Lung (tissue), 9 donors: ENCODE measurements at regions not wholly inside any gene's neighbourhood (a gene's known extent, or its start where the extent isn't known, plus 50 kb on each side); places are given as distances from the start of the nearest gene placed in this dataset.
"Not testable (repeated sequence)": the region's sequence is repeated elsewhere in the genome, so short reads cannot be mapped to it uniquely, and the experiment has no call there.

ENCODE experiments used
- ATAC-seq: fragments of 200-7000 bp; cut with Tn5 transposase; one replicate; pipeline ENCODE4 v1.9.1; 2020; ENCODE audit warnings: moderate number of reproducible peaks; ENCODE audit not compliant: insufficient read depth, low FRiP score
- DNase-seq, 3 donors: peaks; one replicate each; pipeline ENCODE4 v3.0.0-alpha.2; 2013 to 2017
- H3K27ac ChIP-seq, 2 donors: one replicate each; pipeline ENCODE4 v1.5.1; 2013; ENCODE audit warnings: mild to moderate bottlenecking in 2 of 2, moderate library complexity in 2 of 2, control low read depth in 1 of 2, inconsistent platforms in 1 of 2, low read depth in 1 of 2, low read length in 1 of 2
- H3K27me3 ChIP-seq, 3 donors: one replicate each; pipeline ENCODE4 v1.5.1; 2013; ENCODE audit warnings: low read length in 2 of 3; ENCODE audit not compliant: control insufficient read depth in 3 of 3, insufficient read depth in 3 of 3
- H3K36me3 ChIP-seq, 4 donors: one replicate each; pipeline ENCODE4 v1.5.1; 2013; ENCODE audit warnings: low read length in 4 of 4, mild to moderate bottlenecking in 1 of 4, moderate library complexity in 1 of 4; ENCODE audit not compliant: control insufficient read depth in 4 of 4, insufficient read depth in 4 of 4
- H3K4me1 ChIP-seq, 5 donors: one replicate each; pipeline ENCODE4 v1.5.1; 2013; ENCODE audit warnings: low read length in 5 of 5, mild to moderate bottlenecking in 2 of 5, moderate library complexity in 1 of 5; ENCODE audit not compliant: control insufficient read depth in 5 of 5, insufficient read depth in 5 of 5
- H3K4me3 ChIP-seq: one replicate; pipeline ENCODE4 v1.5.1; 2013; ENCODE audit warnings: mild to moderate bottlenecking, control low read depth, moderate library complexity
- H3K9ac ChIP-seq, 2 donors: one replicate each; pipeline ENCODE4 v1.5.1; 2013; ENCODE audit warnings: low read length in 2 of 2, control low read depth in 1 of 2; ENCODE audit not compliant: insufficient read depth in 1 of 2
- H3K9me3 ChIP-seq, 4 donors: one replicate each; pipeline ENCODE4 v1.5.1; 2013; ENCODE audit warnings: low read length in 3 of 4, mild to moderate bottlenecking in 1 of 4, moderate library complexity in 1 of 4; ENCODE audit not compliant: control insufficient read depth in 4 of 4, insufficient read depth in 3 of 4
- WGBS, 2 donors: extraction: QIAGEN DNeasy Blood & Tissue Kit; methylation state at CpG; one replicate each; pipeline ENCODE4 v1.1.7; 2013; 5-methylcytosine and 5-hydroxymethylcytosine counted together
- donor health status: Bipolar disorder and iron deficiency.
- donor health status: healthy.
- donor health status: DM: yes; HTN: yes; CAD: no.

DNA sequence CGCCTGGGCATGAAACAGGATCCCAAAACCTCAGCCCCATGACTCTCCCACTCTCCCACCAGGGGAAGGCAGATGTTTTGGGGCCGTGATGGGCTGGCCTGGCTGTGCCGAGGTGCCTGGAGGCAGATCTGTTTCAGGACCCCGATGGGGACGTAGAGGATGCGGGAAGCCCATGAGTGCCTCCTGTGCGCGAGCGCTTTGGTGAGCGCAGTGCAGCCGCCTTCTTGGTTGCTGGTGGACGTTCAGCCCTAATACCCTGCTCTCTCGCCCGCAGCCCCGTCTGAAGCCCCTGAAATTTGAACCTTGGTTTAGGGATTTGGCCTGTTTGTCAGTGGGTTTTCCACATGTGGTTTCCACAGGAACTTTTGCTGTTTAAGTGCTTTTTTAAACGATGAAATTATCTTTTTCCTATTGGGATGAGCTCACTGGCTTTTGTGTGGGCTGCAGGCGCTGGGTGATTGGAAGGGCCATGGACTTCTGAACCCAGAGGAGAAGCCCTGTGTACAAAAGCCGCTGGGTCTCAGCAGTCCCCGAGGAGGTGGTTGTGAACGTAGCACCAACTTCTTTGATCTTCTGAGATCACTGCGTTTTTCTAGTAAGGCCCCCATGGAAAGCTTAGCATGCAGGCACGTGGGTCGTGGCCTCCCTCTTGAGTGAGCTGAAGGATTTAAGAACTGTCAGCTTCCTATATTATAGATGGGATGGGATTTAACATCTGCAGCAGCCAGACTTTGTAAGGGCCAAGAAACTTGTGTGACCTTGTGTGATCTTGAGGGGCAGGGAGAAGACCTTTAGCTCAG is 148.9 kb upstream of the ZNF469 start:
- DNase-seq, result peak in 1 of 3 donors; percentile 40
- not testable (repeated sequence) for H3K4me3 ChIP-seq, H3K9ac ChIP-seq, H3K27me3 ChIP-seq, ATAC-seq, H3K36me3 ChIP-seq, H3K9me3 ChIP-seq
- 80 to 85% methylated on average over 22 to 23 of the region's 23 CpGs for WGBS, 2 donors
- H3K4me1 ChIP-seq, result peaks cover 0 to 23% (median 6%) of the 10 kb centered on the region in 5 donors
- H3K27ac ChIP-seq, result peak overlapping the region; percentile 74 to 80

DNA sequence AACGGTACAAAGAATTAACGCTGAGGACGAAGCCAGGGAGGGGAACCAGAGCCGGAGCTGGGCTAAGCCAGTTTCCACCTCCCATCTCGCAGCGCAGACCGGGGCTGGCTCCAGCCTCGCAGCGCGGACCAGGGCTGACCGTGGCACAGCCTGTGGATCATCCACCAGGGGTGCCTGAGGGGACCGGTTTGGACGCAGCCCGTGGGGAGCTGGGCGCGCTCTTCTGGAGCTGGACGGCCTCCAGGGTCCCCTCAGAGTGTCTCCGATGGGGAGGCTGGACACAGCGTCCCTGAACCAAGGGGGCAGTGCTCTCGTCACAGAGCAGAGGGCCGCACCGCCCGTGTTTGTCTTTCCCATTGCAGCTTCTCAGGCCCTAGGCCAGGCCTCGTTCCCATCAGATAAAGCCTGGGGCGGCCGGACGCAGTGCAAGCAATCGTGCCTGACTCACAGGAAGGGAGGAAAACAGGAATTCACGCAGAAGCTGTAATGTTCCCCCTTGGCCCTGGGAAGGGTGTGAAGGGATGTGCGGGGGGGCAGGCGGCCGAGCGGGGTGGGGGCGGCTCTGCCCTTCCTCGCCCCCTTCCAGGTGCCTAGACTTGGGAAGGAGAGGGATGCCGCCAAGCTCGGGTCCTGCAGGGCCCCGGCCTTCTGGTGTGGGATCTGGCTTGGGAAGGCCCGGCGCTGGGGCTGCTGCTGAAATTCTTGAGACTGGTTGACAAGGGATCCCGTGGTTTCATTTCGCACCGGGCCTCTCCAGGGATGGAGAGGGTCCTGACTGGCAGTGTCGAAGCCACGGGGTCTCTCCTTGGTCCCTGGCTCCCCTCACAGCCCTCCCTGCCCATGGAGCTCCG is 148.1 kb upstream of the ZNF469 start:
- not testable (repeated sequence) for H3K4me3 ChIP-seq, H3K27me3 ChIP-seq, H3K9me3 ChIP-seq, H3K9ac ChIP-seq, H3K36me3 ChIP-seq
- peaks cover 0 to 23% (median 6%) of the 10 kb centered on the region in 5 donors for H3K4me1 ChIP-seq
- H3K27ac ChIP-seq, result peak overlapping the region; percentile 80 to 82
- ATAC-seq, result peak; percentile 51
- WGBS, 2 donors, result 41 to 67% methylated on average over 32 to 41 of the region's 46 CpGs
- peak; percentile 58 to 62 (median 58) for DNase-seq

GRCh38 chr16:88235691-88236090 is 147.1 kb upstream of the ZNF469 start:
- not testable (repeated sequence) for H3K4me3 ChIP-seq, H3K9ac ChIP-seq, H3K27ac ChIP-seq, H3K9me3 ChIP-seq, H3K27me3 ChIP-seq, DNase-seq, H3K36me3 ChIP-seq, ATAC-seq
- WGBS, 2 donors, result 86 to 94% methylated on average over 6 of the region's 6 CpGs
- peaks cover 0 to 23% (median 6%) of the 10 kb centered on the region in 5 donors for H3K4me1 ChIP-seq

GRCh38 chr16:88236229-88236628 is 146.5 kb upstream of the ZNF469 start:
- 58 to 70% methylated on average over 7 of the region's 9 CpGs for WGBS, 2 donors
- not testable (repeated sequence) for ATAC-seq, H3K27ac ChIP-seq, H3K4me3 ChIP-seq, H3K27me3 ChIP-seq, H3K9ac ChIP-seq, H3K36me3 ChIP-seq, H3K9me3 ChIP-seq
- peak; percentile 52 to 59 (median 55) for DNase-seq
- H3K4me1 ChIP-seq, result peaks cover 0 to 23% (median 6%) of the 10 kb centered on the region in 5 donors

DNA sequence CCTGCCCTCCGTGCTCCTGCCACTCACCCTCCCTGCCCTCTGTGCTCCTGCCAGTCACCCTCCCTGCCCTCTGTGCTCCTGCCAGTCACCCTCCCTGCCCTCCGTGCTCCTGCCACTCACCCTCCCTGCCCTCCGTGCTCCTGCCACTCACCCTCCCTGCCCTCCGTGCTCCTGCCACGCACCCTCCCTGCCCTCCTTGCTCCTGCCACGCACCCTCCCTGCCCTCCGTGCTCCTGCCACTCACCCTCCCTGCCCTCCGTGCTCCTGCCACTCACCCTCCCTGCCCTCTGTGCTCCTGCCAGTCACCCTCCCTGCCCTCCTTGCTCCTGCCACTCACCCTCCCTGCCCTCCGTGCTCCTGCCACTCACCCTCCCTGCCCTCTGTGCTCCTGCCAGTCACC is 145.4 kb upstream of the ZNF469 start:
- H3K4me1 ChIP-seq, result peaks cover 0 to 23% (median 6%) of the 10 kb centered on the region in 5 donors
- H3K36me3 ChIP-seq, H3K9ac ChIP-seq, H3K27ac ChIP-seq, H3K4me3 ChIP-seq, H3K9me3 ChIP-seq, DNase-seq, ATAC-seq, H3K27me3 ChIP-seq: not testable (repeated sequence)
- 79 to 82% methylated on average over 5 to 8 of the region's 9 CpGs for WGBS, 2 donors

- not testable (repeated sequence) for H3K9ac ChIP-seq, H3K9me3 ChIP-seq, H3K27me3 ChIP-seq, DNase-seq, H3K4me3 ChIP-seq, H3K36me3 ChIP-seq, ATAC-seq
- peaks cover 0 to 23% (median 6%) of the 10 kb centered on the region in 5 donors for H3K4me1 ChIP-seq
- peak overlapping the region in 1 of 2 donors; percentile 48 for H3K27ac ChIP-seq
- 74 to 76% methylated on average over 9 to 10 of the region's 10 CpGs for WGBS, 2 donors
Observed at GRCh38 chr16:88237761-88238415, 144.9 kb upstream of the ZNF469 start.

- H3K36me3 ChIP-seq, result not testable (repeated sequence)
- peak; percentile 85 to 93 (median 86) for DNase-seq
- peak overlapping the region; percentile 22 to 48 for H3K27ac ChIP-seq
Observed at GRCh38 chr16:88238732-88239274, 144.0 kb upstream of the ZNF469 start.

More at GRCh38 chr16:88238732-88239274, 144.0 kb upstream of the ZNF469 start:
- peaks cover 0 to 23% (median 6%) of the 10 kb centered on the region in 5 donors for H3K4me1 ChIP-seq
- peak; percentile 88 for ATAC-seq
- not testable (repeated sequence) for H3K4me3 ChIP-seq, H3K9me3 ChIP-seq, H3K27me3 ChIP-seq, H3K9ac ChIP-seq
- WGBS, 2 donors, result 37 to 60% methylated on average over 6 to 7 of the region's 8 CpGs
